Activated naive CD8-positive, alpha-beta T cell treated with anti-CD3 and anti-CD28 coated beads, Interleukin-2, amount 50 U/mL, for 24 hours (primary cell): ENCODE measurements at regions not wholly inside any gene's neighbourhood (a gene's known extent, or its start where the extent isn't known, plus 50 kb on each side); places are given as distances from the start of the nearest gene placed in this dataset.

Experiments used
- ATAC-seq: fragments of 150-1000 bp; cut with Tn5 transposase; one replicate; pipeline ENCODE4 v1.10.0; 2021
- DNase-seq: peaks from one replicate; pipeline ENCODE4 v3.0.0; 2021
- H3K27ac Mint-ChIP-seq: one replicate; pipeline ENCODE4 v1.8.0; 2021; ENCODE audit warnings: mild to moderate bottlenecking, mixed read lengths
- H3K27me3 Mint-ChIP-seq: one replicate; pipeline ENCODE4 v1.8.0; 2021; ENCODE audit warnings: mixed read lengths
- H3K36me3 Mint-ChIP-seq: one replicate; pipeline ENCODE4 v1.8.0; 2021; ENCODE audit warnings: low read depth, mixed read lengths
- H3K4me1 Mint-ChIP-seq: one replicate; pipeline ENCODE4 v1.8.0; 2021; ENCODE audit warnings: mixed read lengths
- H3K4me3 Mint-ChIP-seq: one replicate; pipeline ENCODE4 v1.8.0; 2021; ENCODE audit warnings: mild to moderate bottlenecking, moderate library complexity, mixed read lengths
- H3K9me3 Mint-ChIP-seq: one replicate; pipeline ENCODE4 v1.8.0; 2021; ENCODE audit warnings: mixed read lengths

GRCh38 chr19:27689734-27690241 lies 1523.2 kb downstream of the UQCRFS1 start:
- Mint-ChIP-seq H3K4me3 (no peak overlapping the region), H3K27ac (no peak overlapping the region)

GRCh38 chr19:27684293-27684692 lies 1528.7 kb downstream of the UQCRFS1 start:
- H3K4me1 Mint-ChIP-seq: no peaks in the 10 kb centered on the region
- H3K9me3 Mint-ChIP-seq: peaks cover 9% of the 10 kb centered on the region
- H3K27me3 Mint-ChIP-seq: no peaks in the 10 kb centered on the region
- DNase-seq (no peak), ATAC-seq (no peak)
- no peak overlapping the region for H3K4me3 Mint-ChIP-seq
- H3K27ac Mint-ChIP-seq: no peak overlapping the region
- no peaks in the 10 kb centered on the region for H3K36me3 Mint-ChIP-seq

More at GRCh38 chr19:27689734-27690241, 1523.2 kb downstream of the UQCRFS1 start:
- Mint-ChIP-seq H3K27me3 (no peaks in the 10 kb centered on the region), H3K36me3 (no peaks in the 10 kb centered on the region), H3K4me1 (no peaks in the 10 kb centered on the region), H3K9me3 (peaks cover 17% of the 10 kb centered on the region)
- ATAC-seq (no peak), DNase-seq (no peak)

- H3K9me3 Mint-ChIP-seq: peaks cover 13% of the 10 kb centered on the region
- no peaks in the 10 kb centered on the region for H3K4me1 Mint-ChIP-seq
- no peaks in the 10 kb centered on the region for H3K36me3 Mint-ChIP-seq
- no peaks in the 10 kb centered on the region for H3K27me3 Mint-ChIP-seq
- ATAC-seq (no peak), DNase-seq (no peak)
- no peak overlapping the region for H3K27ac Mint-ChIP-seq
- H3K4me3 Mint-ChIP-seq: no peak overlapping the region
Observed at GRCh38 chr19:27681972-27682371, 1531.0 kb downstream of the UQCRFS1 start.

GRCh38 chr19:27679905-27680304 lies 1533.0 kb downstream of the UQCRFS1 start:
- no peaks in the 10 kb centered on the region for H3K4me1 Mint-ChIP-seq
- no peaks in the 10 kb centered on the region for H3K27me3 Mint-ChIP-seq

GRCh38 chr19:27679399-27679798 lies 1533.6 kb downstream of the UQCRFS1 start:
- no peaks in the 10 kb centered on the region for H3K36me3 Mint-ChIP-seq

More at GRCh38 chr19:27679905-27680304, 1533.0 kb downstream of the UQCRFS1 start:
- Mint-ChIP-seq H3K9me3 (peaks cover 13% of the 10 kb centered on the region), H3K36me3 (no peaks in the 10 kb centered on the region), H3K27ac (no peak overlapping the region), H3K4me3 (no peak overlapping the region)
- no peak for DNase-seq
- no peak for ATAC-seq

GRCh38 chr19:27676877-27677276 lies 1536.1 kb downstream of the UQCRFS1 start:
- no peaks in the 10 kb centered on the region for H3K36me3 Mint-ChIP-seq
- no peak overlapping the region for H3K4me3 Mint-ChIP-seq
- peaks cover 15% of the 10 kb centered on the region for H3K9me3 Mint-ChIP-seq

More at GRCh38 chr19:27679399-27679798, 1533.6 kb downstream of the UQCRFS1 start:
- Mint-ChIP-seq H3K4me1 (no peaks in the 10 kb centered on the region), H3K27me3 (no peaks in the 10 kb centered on the region), H3K27ac (no peak overlapping the region), H3K4me3 (no peak overlapping the region), H3K9me3 (peaks cover 8% of the 10 kb centered on the region)
- DNase-seq: no peak
- ATAC-seq: no peak

GRCh38 chr19:27676334-27676733 lies 1536.6 kb downstream of the UQCRFS1 start:
- H3K4me3 Mint-ChIP-seq: no peak overlapping the region
- peaks cover 15% of the 10 kb centered on the region for H3K9me3 Mint-ChIP-seq
- H3K36me3 Mint-ChIP-seq: no peaks in the 10 kb centered on the region
- H3K4me1 Mint-ChIP-seq: no peaks in the 10 kb centered on the region
- ATAC-seq: no peak
- no peaks in the 10 kb centered on the region for H3K27me3 Mint-ChIP-seq
- H3K27ac Mint-ChIP-seq: no peak overlapping the region
- no peak for DNase-seq

More at GRCh38 chr19:27676877-27677276, 1536.1 kb downstream of the UQCRFS1 start:
- Mint-ChIP-seq H3K4me1 (no peaks in the 10 kb centered on the region), H3K27ac (no peak overlapping the region), H3K27me3 (no peaks in the 10 kb centered on the region)
- ATAC-seq (no peak), DNase-seq (no peak)

- Mint-ChIP-seq H3K4me3 (no peak overlapping the region), H3K9me3 (peaks cover 15% of the 10 kb centered on the region), H3K4me1 (no peaks in the 10 kb centered on the region), H3K27ac (no peak overlapping the region), H3K27me3 (no peaks in the 10 kb centered on the region), H3K36me3 (no peaks in the 10 kb centered on the region)
- DNase-seq (no peak), ATAC-seq (no peak)
Observed at GRCh38 chr19:27675771-27676170, 1537.2 kb downstream of the UQCRFS1 start.

GRCh38 chr19:27674701-27675100 lies 1538.2 kb downstream of the UQCRFS1 start:
- peaks cover 22% of the 10 kb centered on the region for H3K9me3 Mint-ChIP-seq

GRCh38 chr19:27673986-27674385 lies 1539.0 kb downstream of the UQCRFS1 start:
- DNase-seq (no peak), ATAC-seq (no peak)
- no peak overlapping the region for H3K4me3 Mint-ChIP-seq
- no peaks in the 10 kb centered on the region for H3K36me3 Mint-ChIP-seq
- no peaks in the 10 kb centered on the region for H3K27me3 Mint-ChIP-seq
- H3K9me3 Mint-ChIP-seq: peaks cover 23% of the 10 kb centered on the region
- no peak overlapping the region for H3K27ac Mint-ChIP-seq
- H3K4me1 Mint-ChIP-seq: no peaks in the 10 kb centered on the region

More at GRCh38 chr19:27674701-27675100, 1538.2 kb downstream of the UQCRFS1 start:
- Mint-ChIP-seq H3K27ac (no peak overlapping the region), H3K36me3 (no peaks in the 10 kb centered on the region), H3K4me1 (no peaks in the 10 kb centered on the region), H3K27me3 (no peaks in the 10 kb centered on the region), H3K4me3 (no peak overlapping the region)
- DNase-seq (no peak), ATAC-seq (no peak)

GRCh38 chr19:27672309-27673047 lies 1540.5 kb downstream of the UQCRFS1 start:
- Mint-ChIP-seq H3K9me3 (peaks cover 18% of the 10 kb centered on the region), H3K4me1 (no peaks in the 10 kb centered on the region), H3K4me3 (no peak overlapping the region), H3K27ac (no peak overlapping the region), H3K36me3 (no peaks in the 10 kb centered on the region), H3K27me3 (no peaks in the 10 kb centered on the region)
- DNase-seq (no peak), ATAC-seq (no peak)

- Mint-ChIP-seq H3K9me3 (peaks cover 19% of the 10 kb centered on the region), H3K36me3 (no peaks in the 10 kb centered on the region), H3K27me3 (no peaks in the 10 kb centered on the region), H3K27ac (no peak overlapping the region), H3K4me3 (no peak overlapping the region), H3K4me1 (no peaks in the 10 kb centered on the region)
- ATAC-seq (no peak), DNase-seq (no peak)
Observed at GRCh38 chr19:27671876-27672275, 1541.1 kb downstream of the UQCRFS1 start.

GRCh38 chr19:27660428-27660827 lies 1552.5 kb downstream of the UQCRFS1 start:
- H3K9me3 Mint-ChIP-seq: peaks cover 45% of the 10 kb centered on the region
- ATAC-seq (no peak), DNase-seq (no peak)
- no peak overlapping the region for H3K27ac Mint-ChIP-seq
- no peaks in the 10 kb centered on the region for H3K4me1 Mint-ChIP-seq
- no peak overlapping the region for H3K4me3 Mint-ChIP-seq
- H3K36me3 Mint-ChIP-seq: no peaks in the 10 kb centered on the region
- no peaks in the 10 kb centered on the region for H3K27me3 Mint-ChIP-seq

- no peaks in the 10 kb centered on the region for H3K27me3 Mint-ChIP-seq
- H3K36me3 Mint-ChIP-seq: no peaks in the 10 kb centered on the region
- H3K4me3 Mint-ChIP-seq: no peak overlapping the region
- H3K27ac Mint-ChIP-seq: no peak overlapping the region
- no peaks in the 10 kb centered on the region for H3K4me1 Mint-ChIP-seq
- ATAC-seq (no peak), DNase-seq (no peak)
- H3K9me3 Mint-ChIP-seq: peaks cover 51% of the 10 kb centered on the region
Observed at GRCh38 chr19:27657271-27658051, 1555.5 kb downstream of the UQCRFS1 start.
